NCI-H1417 treated with DMSO at 0.1 percent for 48 hours (cell line): ENCODE measurements at regions not wholly inside any gene's neighbourhood (a gene's known extent, or its start where the extent isn't known, plus 50 kb on each side); places are given as distances from the start of the nearest gene placed in this dataset.
A peak's percentile ranks its signal among the peaks of the same experiment; 100 is the strongest.
"Not testable (repeated sequence)": the region's sequence is repeated elsewhere in the genome, so short reads cannot be mapped to it uniquely, and the experiment has no call there.

ENCODE experiments used
- DNase-seq: peaks from one replicate; lab custom pipeline; 2025; lab: John Stamatoyannopoulos, UW

DNA sequence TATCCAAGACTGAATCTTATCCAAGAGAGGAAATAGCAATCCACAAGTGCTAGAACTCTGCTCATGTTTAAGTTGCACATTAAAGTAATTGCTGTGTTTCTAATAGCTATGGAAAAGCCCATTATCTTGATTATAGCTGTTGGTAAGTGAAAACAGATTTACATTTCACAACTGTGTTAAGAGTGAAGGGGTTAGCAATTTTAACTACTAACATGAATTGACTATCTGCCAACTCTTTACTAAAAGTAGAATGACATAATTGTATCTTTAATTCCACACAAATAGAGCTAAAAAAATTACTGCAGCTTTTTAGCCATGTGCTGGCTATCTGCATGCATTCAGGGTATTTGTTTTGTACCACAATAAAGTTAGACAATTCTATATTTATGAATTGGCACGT lies 277.9 kb upstream of the IRAK1BP1 start:
- DNase-seq = peak; percentile 57

DNA sequence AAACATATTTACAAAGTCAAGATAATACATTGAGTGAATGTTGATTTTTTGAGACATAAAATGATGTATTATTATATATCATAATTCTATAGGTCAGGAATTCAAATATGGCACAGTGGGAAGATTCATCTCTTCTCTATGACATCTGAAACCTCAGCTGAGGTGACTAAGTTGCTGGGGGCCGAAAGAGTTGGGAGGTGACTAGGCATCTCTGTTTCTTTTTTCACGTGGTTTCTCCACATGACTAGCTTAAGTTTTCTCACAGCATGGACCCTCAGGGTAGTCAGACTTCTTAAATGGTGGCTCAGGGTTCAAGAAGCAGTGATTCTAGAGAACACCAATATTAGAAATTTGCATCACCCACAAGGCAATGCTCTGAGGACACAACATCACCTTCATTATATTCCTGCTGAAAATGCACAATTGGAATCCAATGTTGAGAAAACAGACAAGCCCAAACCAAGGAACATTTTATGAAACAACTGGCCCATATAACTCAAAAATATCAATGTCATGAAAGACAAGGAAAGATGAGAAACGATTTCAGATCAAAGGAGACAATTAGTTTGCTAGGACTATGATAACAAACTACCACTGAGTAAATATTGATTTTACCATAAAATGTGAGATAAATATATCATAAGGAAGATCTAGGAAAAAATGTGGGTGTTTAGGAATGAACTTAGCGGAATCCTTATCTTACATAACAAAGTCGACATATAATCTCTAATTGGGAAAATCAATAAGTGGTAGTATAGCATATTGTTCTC lies 273.3 kb upstream of the IRAK1BP1 start:
- no peak for DNase-seq

DNA sequence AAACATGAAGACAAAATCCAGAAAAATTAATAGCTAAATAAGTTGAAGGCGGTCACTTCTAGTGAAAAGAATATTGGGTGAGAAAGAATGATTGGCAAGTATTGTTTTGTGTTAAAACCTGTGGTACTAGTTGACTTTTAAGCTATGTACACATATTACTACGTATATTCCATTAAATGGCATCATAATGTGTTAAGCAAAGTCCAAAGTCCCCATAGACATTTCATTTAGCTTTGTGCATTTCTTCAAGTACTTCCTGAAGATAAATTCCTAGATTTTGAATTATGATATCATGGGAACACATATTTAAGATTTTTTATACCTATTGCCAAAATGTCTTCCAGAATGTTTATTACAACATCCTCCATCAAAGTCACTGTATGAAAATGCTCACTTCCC lies 272.7 kb upstream of the IRAK1BP1 start:
- DNase-seq = no peak

DNA sequence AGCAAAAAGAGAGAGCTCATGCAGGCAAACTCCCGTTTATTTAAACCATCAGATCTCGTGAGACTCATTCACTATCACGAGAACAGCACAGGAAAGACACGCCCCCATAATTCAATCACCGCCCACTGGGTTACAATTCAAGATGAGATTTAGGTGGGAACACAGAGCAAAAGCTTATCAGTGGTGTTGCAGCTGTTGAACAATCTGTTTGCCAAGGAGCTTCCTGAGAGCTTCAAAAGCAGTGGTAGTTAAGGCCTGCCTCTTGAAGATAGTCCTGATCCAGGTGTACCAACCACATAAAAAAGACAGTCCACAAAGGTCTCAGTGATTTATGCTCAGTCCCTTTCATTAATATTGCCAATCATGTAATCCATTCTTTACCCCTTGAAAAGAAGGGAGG lies 269.4 kb upstream of the IRAK1BP1 start:
- DNase-seq = no peak

DNA sequence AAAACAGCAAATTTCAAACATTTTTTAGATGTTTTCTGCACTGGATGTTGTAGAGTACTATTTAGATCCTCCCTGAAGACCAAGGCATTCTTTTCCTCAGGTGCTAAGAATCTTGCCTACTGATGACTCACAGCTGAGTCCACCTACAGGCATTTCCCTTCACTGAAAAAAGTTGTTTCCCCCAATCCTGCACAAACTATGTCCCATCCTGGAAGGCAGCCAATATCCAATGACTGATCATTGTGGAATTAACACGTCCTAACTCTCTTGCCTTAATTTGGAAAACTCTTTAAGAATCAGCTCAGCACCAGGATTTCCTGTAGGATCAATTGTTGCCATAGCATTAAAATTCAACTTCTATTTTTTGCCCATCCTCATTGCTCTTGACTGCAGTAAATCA lies 268.4 kb upstream of the IRAK1BP1 start:
- no peak for DNase-seq

DNA sequence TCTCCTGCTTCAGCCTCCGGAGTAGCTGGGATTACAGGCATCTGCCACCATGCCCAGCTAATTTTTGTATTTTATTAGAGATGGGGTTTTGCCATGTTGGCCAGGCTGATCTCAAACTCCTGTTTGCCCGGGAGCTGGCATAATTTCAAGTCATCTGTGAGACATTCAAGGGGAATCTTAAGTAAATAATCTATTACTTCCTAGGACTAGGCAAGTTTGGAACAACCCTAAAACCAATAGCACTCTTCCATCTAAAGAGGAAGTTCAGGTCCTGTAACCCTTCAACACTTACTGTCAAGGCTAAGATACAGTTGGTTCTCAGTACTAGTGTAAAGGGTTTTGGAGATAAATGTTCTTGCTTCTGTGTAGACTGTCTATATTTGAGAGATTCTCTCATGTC lies 267.8 kb upstream of the IRAK1BP1 start:
- DNase-seq = no peak

DNA sequence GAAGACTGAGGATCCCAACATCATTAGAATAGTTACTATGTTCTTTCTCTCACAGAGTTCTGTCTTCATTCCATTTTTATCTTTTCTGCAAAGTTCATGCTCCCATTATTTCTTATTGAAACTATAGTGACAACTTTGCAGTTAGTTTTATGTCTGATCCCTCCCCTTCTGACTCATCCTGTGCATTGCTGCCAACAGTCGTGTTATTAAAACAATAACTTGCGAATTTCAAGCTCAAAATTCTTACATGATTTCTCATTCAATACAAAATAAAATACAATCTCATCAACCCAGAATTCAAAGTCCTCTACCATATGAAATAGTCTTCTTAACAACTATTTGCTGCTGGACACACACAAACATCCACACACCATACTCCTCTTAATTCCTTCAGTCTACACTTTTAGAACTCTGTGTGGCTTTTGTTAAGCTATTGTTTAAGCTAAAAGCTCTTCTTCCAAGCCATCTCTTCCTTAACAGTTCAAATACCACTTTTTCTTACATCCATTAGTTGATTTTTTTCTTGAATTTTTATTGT lies 261.4 kb upstream of the IRAK1BP1 start:
- no peak for DNase-seq

DNA sequence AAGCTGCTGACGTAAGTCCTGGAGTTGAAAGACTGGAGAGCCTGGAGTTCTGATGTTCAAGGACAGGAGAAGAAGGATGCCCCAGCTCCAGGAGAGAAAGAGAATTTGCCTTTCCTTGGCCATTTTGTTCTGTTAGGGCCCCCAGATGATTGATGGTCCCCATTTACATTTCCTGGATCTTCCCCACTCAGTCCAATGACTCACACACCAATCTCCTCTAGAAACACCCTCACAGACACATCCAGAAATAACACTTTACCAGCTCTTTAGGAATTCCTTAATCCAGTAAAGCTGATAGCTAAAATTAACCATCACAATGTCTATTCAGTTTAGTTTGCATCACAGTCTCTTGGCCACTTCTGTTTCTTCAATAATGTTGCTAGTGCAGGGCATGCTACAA lies 260.2 kb upstream of the IRAK1BP1 start:
- DNase-seq = no peak

DNA sequence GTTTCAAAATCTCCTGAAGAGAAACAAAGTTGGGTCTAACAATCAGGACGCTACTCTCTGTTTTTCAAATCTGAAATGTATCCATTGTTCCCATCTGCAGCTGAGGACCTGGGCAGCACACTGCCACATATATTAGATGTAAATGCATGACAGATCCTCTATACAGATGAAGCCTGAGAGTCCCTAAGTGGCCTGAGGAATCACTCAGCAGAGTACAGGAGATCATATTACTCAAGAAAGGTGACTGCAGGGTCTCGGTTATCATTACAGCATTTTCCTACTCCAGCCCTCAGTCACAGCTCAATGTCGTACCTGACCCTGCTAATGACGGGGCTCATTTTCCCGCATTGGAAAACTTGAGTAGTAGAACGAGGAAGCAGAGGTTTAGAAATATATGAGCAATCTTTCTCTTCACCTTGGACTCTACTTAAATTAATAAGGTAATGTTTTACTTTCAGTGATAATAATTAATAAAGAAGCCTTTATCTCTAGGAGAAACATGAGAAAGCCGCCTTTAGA lies 256.2 kb upstream of the IRAK1BP1 start:
- no peak for DNase-seq

DNA sequence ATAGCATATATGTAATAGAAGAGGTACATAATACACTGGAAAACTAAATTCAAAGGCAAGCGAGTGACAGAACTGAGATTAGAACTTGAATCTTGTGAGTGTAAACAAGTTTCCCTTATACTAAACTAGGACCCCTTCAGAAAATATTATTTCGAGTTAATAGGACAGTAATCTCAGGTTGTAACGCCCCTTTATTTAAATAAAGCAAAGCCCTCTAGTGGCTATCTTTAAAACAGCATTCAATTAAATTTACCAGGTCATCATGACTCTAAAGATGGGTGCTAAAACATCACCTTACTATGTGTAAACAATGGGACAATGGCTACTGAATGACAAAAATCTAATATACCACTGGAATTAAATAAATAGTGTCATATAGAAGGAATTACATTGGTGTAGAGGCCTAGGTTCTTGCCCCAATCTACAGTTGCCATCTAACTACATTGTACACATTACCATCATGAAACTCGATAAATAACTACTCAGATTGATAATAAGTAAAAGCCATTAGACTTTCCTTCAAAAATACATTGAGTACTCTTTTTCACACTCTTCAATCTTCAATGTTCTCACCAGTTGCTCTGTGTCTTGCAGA lies 255.4 kb upstream of the IRAK1BP1 start:
- no peak for DNase-seq

DNA sequence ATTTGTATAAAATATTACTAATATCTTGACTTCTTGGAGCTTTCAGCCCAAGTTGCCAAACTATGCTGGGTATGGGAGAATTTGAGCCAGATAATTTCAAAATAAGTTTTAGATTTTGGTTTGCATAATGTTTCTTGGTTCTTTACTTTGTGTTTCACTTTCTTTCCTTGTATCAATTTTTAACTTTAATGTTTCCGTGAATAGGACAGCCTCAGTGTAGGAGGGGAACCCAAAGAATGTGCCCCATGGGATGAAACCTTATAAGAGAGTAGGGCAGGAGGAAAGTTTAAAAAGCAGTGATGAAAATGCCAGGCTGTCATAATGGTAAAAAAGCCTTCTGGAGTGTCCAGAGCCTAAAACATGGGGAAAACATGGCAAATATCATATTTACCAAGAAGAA lies 252.4 kb upstream of the IRAK1BP1 start:
- DNase-seq = no peak

DNA sequence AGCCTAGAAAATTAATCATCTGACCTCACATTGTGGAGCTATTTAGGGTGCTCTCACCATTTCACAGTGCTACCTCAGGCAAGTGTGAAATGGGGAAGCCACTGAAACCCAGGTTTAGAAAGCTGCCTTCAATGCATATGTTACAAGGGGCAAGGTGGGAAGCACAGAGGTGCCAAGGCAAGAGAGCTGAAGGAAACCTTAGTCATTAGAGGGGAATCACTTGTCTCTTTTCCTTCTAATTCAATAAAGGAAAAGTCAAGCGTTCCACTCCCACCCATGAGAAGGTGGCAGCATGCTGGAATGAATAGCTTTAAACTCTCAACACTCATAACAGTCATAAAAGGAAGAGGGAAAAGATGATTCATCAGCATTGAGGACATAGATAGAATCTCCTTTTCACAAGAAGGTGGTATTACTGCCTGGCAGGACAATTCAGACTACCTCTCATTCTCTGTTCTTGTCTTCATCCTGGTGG lies 251.9 kb upstream of the IRAK1BP1 start:
- no peak for DNase-seq

DNA sequence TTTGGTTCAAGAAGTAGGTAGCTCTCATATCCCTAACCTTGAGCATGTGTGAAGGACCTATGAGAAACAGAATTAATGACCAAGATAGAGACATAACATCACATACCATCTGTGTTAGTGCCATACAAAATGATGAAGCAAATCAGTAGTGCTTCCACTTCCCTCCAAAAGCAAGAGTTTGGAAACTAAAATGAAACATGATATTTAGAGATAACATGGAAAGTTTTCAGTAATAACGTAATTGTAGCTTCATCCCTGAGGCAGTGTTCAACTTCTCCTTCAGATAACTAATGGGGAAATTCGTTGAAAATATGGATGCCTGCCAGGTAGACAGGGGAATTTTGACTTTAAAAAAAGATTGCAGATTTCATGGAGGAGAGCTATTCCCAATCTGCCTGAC lies 248.4 kb upstream of the IRAK1BP1 start:
- DNase-seq = no peak

DNA sequence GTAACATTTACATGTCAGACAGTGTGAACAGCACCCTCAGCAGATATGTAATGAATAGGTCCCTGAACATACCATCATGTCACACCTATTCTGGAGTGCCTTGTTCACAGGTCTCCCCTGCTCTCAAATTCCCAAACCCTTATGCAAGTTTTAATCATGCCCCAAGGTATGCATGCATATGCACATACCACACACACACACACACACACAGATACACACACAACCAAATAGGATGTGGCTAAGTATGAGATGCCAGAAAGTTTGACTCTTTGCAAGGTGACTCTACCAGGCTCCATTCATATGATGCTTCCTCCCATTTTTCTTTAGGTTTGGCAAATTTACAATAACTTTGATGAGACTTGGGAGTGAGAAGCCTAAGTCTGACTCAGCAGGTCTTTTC lies 243.8 kb upstream of the IRAK1BP1 start:
- no peak for DNase-seq

DNA sequence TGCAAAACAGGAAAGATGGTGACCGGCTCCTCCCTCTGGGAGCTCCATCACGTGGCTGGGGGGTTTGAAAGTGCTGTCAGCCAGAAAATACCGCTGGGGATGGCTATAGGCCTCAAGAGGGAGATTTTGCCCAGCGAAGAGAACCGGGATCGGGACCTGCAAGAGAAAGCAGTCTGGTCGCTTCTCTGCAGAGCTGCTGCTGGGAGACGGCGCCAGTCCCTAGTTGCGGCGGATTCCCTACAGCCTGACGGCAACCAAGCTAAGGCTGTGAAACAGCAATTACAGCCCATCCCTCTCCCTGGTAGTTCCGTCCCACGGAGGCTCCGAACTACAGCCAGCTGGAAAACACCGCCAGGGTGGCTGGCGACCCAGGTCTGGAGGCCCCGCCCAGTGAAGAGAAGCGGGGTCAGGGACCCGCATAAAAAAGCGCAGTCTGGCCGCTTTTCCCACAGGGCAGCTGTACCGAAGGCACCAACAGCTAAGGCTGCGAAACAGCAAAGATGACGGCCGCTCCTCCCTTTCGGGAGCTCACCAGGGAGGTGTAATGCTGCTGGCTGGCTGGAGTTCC lies 238.1 kb upstream of the IRAK1BP1 start:
- no peak for DNase-seq

DNA sequence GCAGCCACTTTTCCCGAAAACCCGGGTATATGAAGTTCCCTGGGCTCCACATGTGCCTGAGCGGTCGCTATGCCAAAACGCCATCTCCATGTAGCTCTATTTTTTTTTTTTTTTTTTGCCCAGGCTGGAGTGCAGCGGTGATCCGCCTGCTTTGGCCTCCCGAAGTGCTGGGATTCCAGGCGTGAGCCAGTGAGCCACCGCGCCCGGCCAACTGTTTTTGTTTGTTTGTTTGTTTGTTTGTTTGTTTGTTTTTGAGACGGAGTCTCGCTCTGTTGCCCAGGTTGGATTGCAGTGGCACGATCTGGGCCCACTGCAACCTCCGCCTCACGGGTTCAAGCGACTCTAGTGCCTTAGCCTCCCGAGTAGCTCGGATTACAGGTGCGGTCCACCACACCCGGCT lies 237.5 kb upstream of the IRAK1BP1 start:
- no peak for DNase-seq

DNA sequence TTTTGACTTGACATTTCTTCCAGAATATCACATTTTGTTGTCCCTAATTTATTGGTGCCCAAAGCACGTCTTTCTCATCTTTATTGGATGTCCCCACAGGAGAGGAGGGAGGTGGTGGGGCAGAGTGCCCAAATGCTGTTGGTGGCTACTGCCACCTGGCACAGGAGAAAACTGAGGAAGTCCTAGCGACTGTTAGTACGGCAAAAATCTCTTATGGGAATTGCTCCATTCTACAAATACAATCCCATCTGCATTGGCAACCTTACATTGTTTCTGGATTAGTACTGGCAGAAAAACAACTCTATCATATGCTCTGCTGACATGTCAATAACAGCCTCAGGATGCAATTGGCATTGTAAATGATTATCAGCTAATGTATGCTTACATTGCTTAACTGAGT lies 235.4 kb upstream of the IRAK1BP1 start:
- no peak for DNase-seq

DNA sequence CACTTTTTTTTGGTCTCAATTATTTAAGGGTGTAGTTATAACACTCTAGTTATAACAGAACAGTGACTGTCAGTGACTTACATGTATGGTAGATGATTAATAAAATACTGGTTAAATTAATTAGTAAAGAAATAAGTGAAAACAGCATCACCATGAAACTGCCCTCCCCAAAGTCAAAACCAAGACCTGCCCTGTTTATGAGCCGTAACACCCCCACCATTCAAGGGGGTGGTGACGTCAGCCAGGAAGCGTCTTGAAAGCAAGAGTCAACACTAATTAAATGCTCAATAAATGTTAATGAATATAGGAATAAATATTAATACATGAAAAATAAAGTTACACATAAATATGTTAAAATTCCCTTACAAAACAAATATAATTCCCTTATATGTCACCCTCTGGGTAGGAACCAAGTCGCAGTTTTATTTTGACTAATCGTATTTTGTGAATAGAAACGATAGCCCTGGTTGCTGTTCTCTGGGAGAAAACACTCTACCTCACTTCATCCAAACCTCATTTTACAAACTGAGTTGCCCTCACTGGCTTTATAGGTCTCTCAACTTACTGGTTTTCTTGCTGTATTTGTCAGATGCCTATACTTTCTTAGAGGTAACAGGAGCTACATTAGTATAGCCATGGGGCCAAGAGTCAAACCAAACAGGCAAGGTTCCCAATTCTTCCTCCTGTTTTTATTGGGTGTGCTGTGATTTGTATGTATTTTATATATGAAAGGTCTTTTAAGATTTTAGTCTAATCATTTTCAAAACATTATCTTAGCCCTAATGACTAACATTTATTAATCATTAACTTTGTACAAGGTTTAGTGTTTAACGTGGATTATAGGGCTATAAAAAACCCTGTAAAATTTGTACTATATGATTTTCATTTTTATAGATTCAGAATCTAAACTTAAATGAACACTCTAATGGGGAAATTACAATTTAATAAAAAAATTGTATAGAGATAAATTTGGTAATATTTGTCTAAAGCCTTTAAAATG lies 227.9 kb upstream of the IRAK1BP1 start:
- no peak for DNase-seq

DNA sequence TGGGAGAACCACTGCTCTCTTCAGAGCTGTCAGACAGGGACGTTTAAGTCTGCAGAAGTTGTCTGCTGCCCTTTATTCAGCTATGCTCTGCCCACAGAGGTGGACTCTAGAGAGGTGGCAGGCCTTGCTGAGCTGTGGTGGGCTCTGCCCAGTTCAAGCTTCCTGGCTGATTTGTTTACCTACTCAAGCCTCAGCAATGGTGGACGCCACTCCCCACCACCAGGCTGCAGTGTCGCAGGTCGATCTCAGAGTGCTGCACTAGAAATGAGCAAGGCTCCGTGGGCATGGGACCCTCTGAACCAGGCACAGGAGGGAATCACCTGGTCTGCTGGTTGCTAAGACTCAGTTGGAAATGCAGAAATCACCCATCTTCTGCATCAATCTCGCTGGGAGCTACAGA lies 223.4 kb upstream of the IRAK1BP1 start:
- DNase-seq = not testable (repeated sequence)

DNA sequence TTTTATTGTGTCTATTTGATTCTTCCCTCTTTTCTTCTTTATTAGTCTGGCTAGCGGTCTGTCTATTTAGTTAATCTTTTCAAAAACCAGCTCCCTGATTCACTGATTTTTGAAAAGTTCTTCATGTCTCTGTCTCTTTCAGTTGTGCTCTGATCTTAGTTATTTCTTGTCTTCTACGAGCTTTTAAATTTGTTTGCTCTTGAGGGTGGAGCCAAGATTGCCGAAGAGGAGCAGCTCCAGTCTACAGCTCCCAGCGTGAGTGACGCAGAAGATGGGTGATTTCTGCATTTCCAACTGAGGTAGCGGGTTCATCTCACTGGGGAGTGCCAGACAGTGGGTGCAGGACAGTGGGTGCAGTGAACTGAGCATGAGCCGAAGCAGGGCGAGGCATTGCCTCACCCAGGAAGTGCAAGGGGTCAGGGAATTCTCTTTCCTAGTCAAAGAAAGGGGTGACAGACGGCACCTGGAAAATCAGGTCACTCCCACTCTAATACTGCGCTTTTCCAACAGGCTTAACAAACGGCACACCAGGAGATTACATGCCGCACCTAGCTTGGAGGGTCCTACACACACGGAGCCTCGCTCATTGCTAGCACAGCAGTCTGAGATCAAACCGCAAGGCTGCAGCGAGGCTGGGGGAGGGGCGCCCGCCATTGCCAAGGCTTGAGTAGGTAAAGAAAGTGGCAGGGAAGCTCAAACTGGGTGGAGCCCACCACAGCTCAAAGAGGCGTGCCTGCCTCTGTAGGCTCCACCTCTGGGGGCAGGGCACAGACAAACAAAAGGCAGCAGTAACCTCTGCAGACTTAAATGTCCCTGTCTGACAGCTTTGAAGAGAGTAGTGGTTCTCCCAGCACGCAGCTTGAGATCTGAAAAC lies 220.6 kb upstream of the IRAK1BP1 start:
- DNase-seq = not testable (repeated sequence)

DNA sequence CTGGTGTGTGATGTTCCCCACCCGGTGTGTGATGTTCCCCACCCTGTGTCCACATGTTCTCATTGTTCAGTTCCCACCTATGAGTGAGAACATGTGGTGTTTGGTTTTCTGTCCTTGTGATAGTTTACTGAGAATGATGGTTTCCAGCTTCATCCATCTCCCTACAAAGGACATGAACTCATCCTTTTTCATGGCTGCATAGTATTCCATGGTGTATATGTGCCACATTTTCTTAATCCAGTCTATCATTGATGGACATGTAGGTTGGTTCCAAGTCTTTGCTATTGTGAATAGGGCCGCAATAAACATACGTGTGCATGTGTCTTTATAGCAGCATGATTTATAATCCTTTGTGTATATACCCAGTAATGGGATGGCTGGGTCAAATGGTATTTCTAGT lies 201.5 kb upstream of the IRAK1BP1 start:
- not testable (repeated sequence) for DNase-seq
